GM21515 (cell line): ENCODE measurements at regions not wholly inside any gene's neighbourhood (a gene's known extent, or its start where the extent isn't known, plus 50 kb on each side); places are given as distances from the start of the nearest gene placed in this dataset.

Source experiments
- ATAC-seq: cut with Tn5 transposase; IDR thresholded peaks from one replicate; pipeline ENCODE4 v1.9.1; 2021; ENCODE audit not compliant: unreplicated experiment

- no peak for ATAC-seq
These were observed 635.6 kb downstream of the TRAM1L1 start for GRCh38 chr4:116449764-116450163.

- no peak for ATAC-seq
These were observed 641.3 kb downstream of the TRAM1L1 start for GRCh38 chr4:116444117-116444516.

GRCh38 chr4:116438981-116439729 lies 646.2 kb downstream of the TRAM1L1 start:
- ATAC-seq: no peak

- ATAC-seq: no peak
These were observed 647.0 kb downstream of the TRAM1L1 start for GRCh38 chr4:116438417-116438816.

GRCh38 chr4:116427666-116428065 lies 657.7 kb downstream of the TRAM1L1 start:
- no peak for ATAC-seq

GRCh38 chr4:116413222-116413621 lies 672.2 kb downstream of the TRAM1L1 start:
- no peak for ATAC-seq

- no peak for ATAC-seq
These were observed 684.1 kb downstream of the TRAM1L1 start for GRCh38 chr4:116401293-116401692.

- ATAC-seq: no peak
These were observed 684.9 kb downstream of the TRAM1L1 start for GRCh38 chr4:116400480-116400879.

GRCh38 chr4:116397714-116398113 lies 687.7 kb downstream of the TRAM1L1 start:
- no peak for ATAC-seq

GRCh38 chr4:116397291-116397690 lies 688.1 kb downstream of the TRAM1L1 start:
- no peak for ATAC-seq

GRCh38 chr4:116395408-116395807 lies 690.0 kb downstream of the TRAM1L1 start:
- ATAC-seq: no peak

GRCh38 chr4:116391020-116391419 lies 694.4 kb downstream of the TRAM1L1 start:
- no peak for ATAC-seq

GRCh38 chr4:116389139-116389538 lies 696.2 kb downstream of the TRAM1L1 start:
- ATAC-seq: no peak

- no peak for ATAC-seq
These were observed 697.4 kb downstream of the TRAM1L1 start for GRCh38 chr4:116387937-116388474.

- ATAC-seq: no peak
These were observed 698.5 kb downstream of the TRAM1L1 start for GRCh38 chr4:116386856-116387255.

GRCh38 chr4:116385583-116385982 lies 699.8 kb downstream of the TRAM1L1 start:
- no peak for ATAC-seq

GRCh38 chr4:116374815-116375214 lies 710.6 kb downstream of the TRAM1L1 start:
- no peak for ATAC-seq

GRCh38 chr4:116362583-116362982 lies 722.8 kb downstream of the TRAM1L1 start:
- ATAC-seq: no peak

- no peak for ATAC-seq
These were observed 723.6 kb downstream of the TRAM1L1 start for GRCh38 chr4:116361790-116362189.

GRCh38 chr4:116358633-116359222 lies 726.6 kb downstream of the TRAM1L1 start:
- peak; percentile 98 for ATAC-seq

- no peak for ATAC-seq
These were observed 727.6 kb downstream of the TRAM1L1 start for GRCh38 chr4:116357758-116358157.

GRCh38 chr4:116346750-116347149 lies 738.6 kb downstream of the TRAM1L1 start:
- no peak for ATAC-seq
